B cell (primary cell): ENCODE measurements at regions not wholly inside any gene's neighbourhood (a gene's known extent, or its start where the extent isn't known, plus 50 kb on each side); places are given as distances from the start of the nearest gene placed in this dataset.

ENCODE experiments used
- ATAC-seq: fragments of 200-7000 bp; cut with Tn5 transposase; one replicate; pipeline ENCODE4 v1.10.0; 2021; ENCODE audit warnings: low read depth, mild to moderate bottlenecking, moderate number of reproducible peaks, moderate library complexity
- CTCF ChIA-PET: fragments of 350-600 bp; sonication (Branson Sonifier 250); formaldehyde crosslinking; loops from one replicate; lab custom pipeline; 2021; ENCODE audit warnings: antibody characterized with exemption, inconsistent platforms; lab: Charles Lee
- POLR2A ChIA-PET: fragments of 350-600 bp; sonication (Branson Sonifier 250); formaldehyde crosslinking; loops from one replicate; lab custom pipeline; 2021; ENCODE audit warnings: antibody characterized with exemption; lab: Charles Lee
- DNase-seq: peaks from one replicate; pipeline ENCODE4 v3.0.0; 2013
- H2AFZ ChIP-seq: 2 replicates; pipeline ENCODE4 v1.6.1; 2012; ENCODE audit warnings: mild to moderate bottlenecking, low read depth, low read length; ENCODE audit not compliant: insufficient read depth, poor library complexity, severe bottlenecking
- H3K27ac ChIP-seq, 2 donors: 1 replicate in 1 of 2; 2 replicates in 1 of 2; pipeline ENCODE4 v1.5.1; 2012 to 2013; ENCODE audit warnings: low read length in 2 of 2, mild to moderate bottlenecking in 2 of 2, moderate library complexity in 1 of 2
- H3K27me3 ChIP-seq, 4 experiments: fragments of 200-600 bp in 1 of 4; sonication (generic) in 1 of 4; replicated peaks in 1 of 4; 1 replicate in 2 of 4; 2 replicates in 2 of 4; pipeline versions ENCODE4 v1.6.1 to v1.7.0; 2013 to 2016; ENCODE audit warnings: low read length in 3 of 4, mild to moderate bottlenecking in 2 of 4, mixed read lengths in 1 of 4, moderate library complexity in 1 of 4; ENCODE audit not compliant: insufficient read depth in 4 of 4, control insufficient read depth in 3 of 4; ENCODE audit errors: control extremely low read depth in 1 of 4
- H3K36me3 ChIP-seq, 2 experiments: replicated peaks in 1 of 2; 1 replicate in 1 of 2; 2 replicates in 1 of 2; pipeline versions ENCODE4 v1.6.1 to v1.7.1; 2013; ENCODE audit warnings: low read length in 1 of 2; ENCODE audit not compliant: insufficient read depth in 2 of 2, control insufficient read depth in 1 of 2; ENCODE audit errors: control extremely low read depth in 1 of 2, extremely low read depth in 1 of 2
- H3K4me1 ChIP-seq, 2 donors: fragments of 200-600 bp in 1 of 2; sonication (generic) in 1 of 2; 1 replicate in 1 of 2; 2 replicates in 1 of 2; pipeline versions ENCODE4 v1.5.1 to v1.6.1; 2013 to 2017; ENCODE audit warnings: low read length in 2 of 2; ENCODE audit not compliant: control insufficient read depth in 2 of 2, insufficient read depth in 2 of 2
- H3K4me2 ChIP-seq: replicated peaks from 2 replicates; pipeline ENCODE3; 2012; ENCODE audit warnings: mild to moderate bottlenecking, low read depth, low read length; ENCODE audit not compliant: poor library complexity, severe bottlenecking
- H3K4me3 ChIP-seq, 5 experiments: fragments of 200-600 bp in 1 of 5; sonication (generic) in 1 of 5; 1 replicate in 3 of 5; 2 replicates in 2 of 5; pipeline versions ENCODE4 v1.5.1 to v1.7.0; 2011 to 2016; ENCODE audit warnings: low read length in 4 of 5, mild to moderate bottlenecking in 4 of 5, low read depth in 2 of 5, control low read depth in 1 of 5, moderate library complexity in 1 of 5; ENCODE audit not compliant: insufficient read depth in 1 of 5; ENCODE audit errors: control extremely low read depth in 1 of 5, extremely low read depth in 1 of 5
- H3K79me2 ChIP-seq: fragments of 200-600 bp; sonication (generic); one replicate; pipeline ENCODE4 v1.6.0; 2016; ENCODE audit warnings: low read length; ENCODE audit not compliant: control insufficient read depth, insufficient read depth
- H3K9ac ChIP-seq: fragments of 200-600 bp; sonication (generic); 2 replicates; pipeline ENCODE4 v1.6.1; 2017; ENCODE audit warnings: mild to moderate bottlenecking, low read length, moderate library complexity
- H3K9me3 ChIP-seq, 3 donors: one replicate each; pipeline versions ENCODE4 v1.6.1 to v1.7.1; 2013; ENCODE audit warnings: low read length in 2 of 3; ENCODE audit not compliant: control insufficient read depth in 2 of 3, insufficient read depth in 1 of 3; ENCODE audit errors: control extremely low read depth in 1 of 3
- H4K20me1 ChIP-seq: 2 replicates; pipeline ENCODE4 v1.6.0; 2012; ENCODE audit warnings: mild to moderate bottlenecking, low read length; ENCODE audit not compliant: insufficient read depth, control insufficient read depth, poor library complexity, severe bottlenecking
- H3K27ac Mint-ChIP-seq: one replicate; pipeline ENCODE4 v1.8.0; 2021; ENCODE audit warnings: mixed read lengths
- H3K27me3 Mint-ChIP-seq: one replicate; pipeline ENCODE4 v1.8.0; 2021; ENCODE audit warnings: mixed read lengths
- H3K4me1 Mint-ChIP-seq: one replicate; pipeline ENCODE4 v1.8.0; 2021; ENCODE audit warnings: mixed read lengths
- H3K4me3 Mint-ChIP-seq: one replicate; pipeline ENCODE4 v1.8.0; 2021; ENCODE audit warnings: mixed read lengths
- H3K9me3 Mint-ChIP-seq: one replicate; pipeline ENCODE4 v1.8.0; 2022; ENCODE audit warnings: mixed read lengths; ENCODE audit not compliant: insufficient read depth
- EZH2 ChIP-seq: IDR thresholded peaks from 2 replicates; pipeline ENCODE4 v1.6.1; 2012; ENCODE audit warnings: borderline replicate concordance, low read depth, mild to moderate bottlenecking, moderate library complexity, low read length; ENCODE audit not compliant: insufficient read depth, poor library complexity, severe bottlenecking
- WGBS: methylation state at CpG from one replicate; pipeline ENCODE4 v1.1.5; 2013; ENCODE audit warnings: missing lambda C conversion rate; ENCODE audit not compliant: insufficient coverage; 5-methylcytosine and 5-hydroxymethylcytosine counted together
- intact Hi-C: fragments of 100-400 bp; cut with micrococcal nuclease; formaldehyde crosslinking; loops from one replicate; pipeline ENCODE4 v1.10.0; 2022
- TF ChIP-seq, protein P1 (sequence below): fragments of 200-600 bp; IDR thresholded peaks from one replicate; pipeline ENCODE4 v1.8.0; 2022; ENCODE audit warnings: antibody characterized with exemption, mild to moderate bottlenecking

DNA sequence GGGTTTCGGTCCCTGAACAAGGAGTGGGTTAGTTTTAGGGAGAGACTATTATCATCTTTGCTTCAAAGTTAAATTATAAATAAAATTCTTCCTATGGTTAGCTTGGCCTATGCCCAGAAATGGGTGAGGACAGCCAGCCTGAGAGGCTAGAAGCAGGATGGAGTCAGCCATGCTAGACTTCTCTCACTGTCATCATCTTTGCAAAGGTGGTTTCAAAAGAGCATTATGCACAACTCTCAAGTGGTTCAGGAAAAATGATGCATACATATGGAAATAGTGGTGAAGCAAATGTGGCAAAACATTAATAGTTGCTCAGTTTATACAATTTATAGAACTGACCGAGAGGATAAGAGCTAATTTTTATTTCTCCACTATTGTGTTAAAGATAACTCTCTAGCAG lies 124.3 kb upstream of the FOXN2 start:
- ChIA-PET POLR2A (no interaction called here), CTCF (interaction anchor here (1.0 kb wide), 1 partner anchor 15 kb away, joined by 3 read pairs; no protein-coding TSS in a partner anchor)
- Mint-ChIP-seq H3K4me3 (no peak overlapping the region), H3K27me3 (no peaks in the 10 kb centered on the region), H3K9me3 (no peaks in the 10 kb centered on the region), H3K27ac (no peak overlapping the region), H3K4me1 (peaks cover 13% of the 10 kb centered on the region)
- Histone ChIP-seq H4K20me1 (no peaks in the 10 kb centered on the region), H3K4me2 (no peak overlapping the region), H2AFZ (no peak overlapping the region), H3K36me3 (no peaks in the 10 kb centered on the region), H3K9me3 (no peaks in the 10 kb centered on the region), H3K4me3 (no peak overlapping the region), H3K9ac (no peak overlapping the region), H3K4me1 (peaks cover 0 to 10% of the 10 kb centered on the region in 2 donors), H3K79me2 (no peaks in the 10 kb centered on the region), H3K27ac (no peak overlapping the region), H3K27me3 (no peaks in the 10 kb centered on the region)
- TF ChIP-seq, protein P1, sequence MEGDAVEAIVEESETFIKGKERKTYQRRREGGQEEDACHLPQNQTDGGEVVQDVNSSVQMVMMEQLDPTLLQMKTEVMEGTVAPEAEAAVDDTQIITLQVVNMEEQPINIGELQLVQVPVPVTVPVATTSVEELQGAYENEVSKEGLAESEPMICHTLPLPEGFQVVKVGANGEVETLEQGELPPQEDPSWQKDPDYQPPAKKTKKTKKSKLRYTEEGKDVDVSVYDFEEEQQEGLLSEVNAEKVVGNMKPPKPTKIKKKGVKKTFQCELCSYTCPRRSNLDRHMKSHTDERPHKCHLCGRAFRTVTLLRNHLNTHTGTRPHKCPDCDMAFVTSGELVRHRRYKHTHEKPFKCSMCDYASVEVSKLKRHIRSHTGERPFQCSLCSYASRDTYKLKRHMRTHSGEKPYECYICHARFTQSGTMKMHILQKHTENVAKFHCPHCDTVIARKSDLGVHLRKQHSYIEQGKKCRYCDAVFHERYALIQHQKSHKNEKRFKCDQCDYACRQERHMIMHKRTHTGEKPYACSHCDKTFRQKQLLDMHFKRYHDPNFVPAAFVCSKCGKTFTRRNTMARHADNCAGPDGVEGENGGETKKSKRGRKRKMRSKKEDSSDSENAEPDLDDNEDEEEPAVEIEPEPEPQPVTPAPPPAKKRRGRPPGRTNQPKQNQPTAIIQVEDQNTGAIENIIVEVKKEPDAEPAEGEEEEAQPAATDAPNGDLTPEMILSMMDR = no peak
- no peak for TF ChIP-seq EZH2
- intact Hi-C loops = no loop called here
- DNase-seq = no peak
- ATAC-seq = no peak
- WGBS = no CpG with 5 or more reads among the region's 2 CpGs

DNA sequence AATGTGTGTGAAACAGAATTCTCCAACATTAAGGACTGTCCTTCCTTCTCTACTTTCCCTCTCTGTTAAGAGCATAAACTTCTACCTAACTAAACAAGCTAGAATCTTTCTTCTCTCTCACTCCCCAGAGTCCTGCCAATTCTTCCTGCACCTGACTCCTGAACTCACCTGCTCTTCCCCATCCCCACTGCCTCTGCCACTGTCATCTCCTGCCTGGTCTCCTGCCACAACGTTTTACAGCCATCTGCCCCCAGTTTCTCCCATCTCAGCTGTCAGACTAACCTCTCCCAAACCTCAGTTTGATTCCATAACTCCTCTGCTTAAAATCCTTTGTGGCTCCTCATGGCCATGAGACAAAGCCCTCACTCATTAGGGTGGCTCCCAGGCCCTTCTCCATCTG lies 119.8 kb upstream of the FOXN2 start:
- H3K36me3 ChIP-seq = no peaks in the 10 kb centered on the region
- H3K4me2 ChIP-seq = no peak overlapping the region
- H3K27ac ChIP-seq = no peak overlapping the region
- no peak overlapping the region for H3K4me3 ChIP-seq
- no peaks in the 10 kb centered on the region for H3K9me3 ChIP-seq
- WGBS = 73% methylated on average over 1 of the region's 1 CpG
- H3K4me3 Mint-ChIP-seq = no peak overlapping the region
- H3K9me3 Mint-ChIP-seq = no peaks in the 10 kb centered on the region
- TF ChIP-seq, protein P1 = no peak
- no peak for TF ChIP-seq EZH2
- H2AFZ ChIP-seq = no peak overlapping the region
- no peaks in the 10 kb centered on the region for H4K20me1 ChIP-seq
- ChIA-PET POLR2A (no interaction called here), CTCF (interaction anchor here (1.2 kb wide), 1 partner anchor 26 kb away, joined by 3 read pairs; no protein-coding TSS in a partner anchor)
- peaks cover 0 to 12% of the 10 kb centered on the region in 2 donors for H3K4me1 ChIP-seq
- peaks cover 18% of the 10 kb centered on the region for H3K4me1 Mint-ChIP-seq
- no peak overlapping the region for H3K27ac Mint-ChIP-seq
- no peak overlapping the region for H3K9ac ChIP-seq
- no peaks in the 10 kb centered on the region for H3K79me2 ChIP-seq
- DNase-seq = no peak
- no peak for ATAC-seq
- no peaks in the 10 kb centered on the region for H3K27me3 ChIP-seq
- no peaks in the 10 kb centered on the region for H3K27me3 Mint-ChIP-seq
- intact Hi-C loops = no loop called here
